DMS79 (cell line): ENCODE measurements at regions not wholly inside any gene's neighbourhood (a gene's known extent, or its start where the extent isn't known, plus 50 kb on each side); places are given as distances from the start of the nearest gene placed in this dataset.

Source experiments
- DNase-seq: peaks from one replicate; lab custom pipeline; 2025; lab: John Stamatoyannopoulos, UW

DNA sequence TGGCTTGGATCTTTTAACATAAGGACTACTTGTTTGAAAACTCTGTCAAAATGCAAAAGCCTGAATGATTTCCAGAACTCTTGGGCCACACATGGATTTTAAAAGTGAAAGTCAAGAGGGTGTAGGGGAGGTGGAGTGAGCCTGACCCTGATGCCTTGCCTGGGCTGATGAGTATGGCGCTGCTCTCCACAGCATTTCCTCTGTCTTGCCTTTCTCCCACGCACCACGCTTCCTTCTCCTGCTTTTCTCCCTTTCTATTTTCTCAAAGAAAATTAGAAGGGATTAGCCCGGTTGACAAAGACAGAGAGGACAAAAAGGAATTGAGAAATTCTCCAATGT, 207.0 kb upstream of the CCDC68 start:
- no peak for DNase-seq

DNA sequence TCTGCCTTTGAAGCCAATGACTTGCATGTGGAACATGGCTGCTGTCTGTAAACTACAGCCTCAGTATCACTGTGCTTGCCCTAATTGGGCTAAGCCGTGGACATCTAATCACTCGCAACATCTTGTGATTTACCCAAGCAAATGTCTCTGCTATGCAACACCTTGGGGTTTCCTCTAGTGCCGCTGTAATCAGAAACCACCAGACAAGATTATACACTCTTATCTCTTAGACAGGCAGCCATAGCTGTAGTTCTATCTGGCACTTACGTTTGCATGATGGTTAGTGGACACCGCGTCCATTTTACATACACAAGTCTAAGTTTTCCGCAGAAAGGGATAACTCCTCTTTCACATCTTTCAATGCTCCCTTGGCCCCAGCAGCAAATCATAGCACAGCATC, 204.3 kb upstream of the CCDC68 start:
- DNase-seq, result no peak

DNA sequence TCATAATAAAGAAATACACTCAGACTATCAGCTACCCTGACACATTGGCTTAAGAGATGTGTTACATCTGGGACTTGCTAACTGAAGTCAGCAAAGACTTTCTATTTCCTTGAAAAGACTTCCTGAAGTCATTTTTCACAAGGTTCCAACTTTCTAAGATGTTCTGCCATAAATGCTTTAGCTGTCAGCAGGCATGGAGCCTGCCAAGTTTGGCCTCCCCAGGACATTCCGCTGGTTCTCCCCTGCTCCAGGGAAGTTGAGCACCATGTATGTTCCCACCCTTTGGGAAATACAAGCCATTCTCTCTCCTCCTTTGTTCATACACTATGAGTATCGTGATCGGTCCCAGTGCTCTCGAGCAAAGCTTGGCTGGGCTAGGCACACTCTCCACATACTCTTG, 202.7 kb upstream of the CCDC68 start:
- DNase-seq, result no peak

DNA sequence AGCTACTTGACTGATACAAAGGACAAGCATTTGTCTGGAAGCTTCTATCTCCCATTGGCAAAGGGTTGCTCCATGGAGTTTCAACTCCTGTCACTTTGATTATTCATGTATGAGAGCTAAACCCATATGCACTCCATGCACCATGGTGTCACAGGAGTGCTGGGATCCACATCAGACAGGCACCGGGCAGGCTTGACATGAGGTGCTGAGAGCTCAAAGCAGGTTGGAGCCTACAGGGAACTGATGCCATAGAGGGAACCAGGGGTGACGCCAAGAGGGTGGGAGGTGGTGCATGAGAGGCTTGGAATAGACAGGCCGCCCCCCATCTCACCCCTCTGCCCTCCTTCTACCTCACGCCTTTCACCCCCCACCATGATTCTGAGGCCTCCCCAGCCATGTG, 199.8 kb upstream of the CCDC68 start:
- no peak for DNase-seq

DNA sequence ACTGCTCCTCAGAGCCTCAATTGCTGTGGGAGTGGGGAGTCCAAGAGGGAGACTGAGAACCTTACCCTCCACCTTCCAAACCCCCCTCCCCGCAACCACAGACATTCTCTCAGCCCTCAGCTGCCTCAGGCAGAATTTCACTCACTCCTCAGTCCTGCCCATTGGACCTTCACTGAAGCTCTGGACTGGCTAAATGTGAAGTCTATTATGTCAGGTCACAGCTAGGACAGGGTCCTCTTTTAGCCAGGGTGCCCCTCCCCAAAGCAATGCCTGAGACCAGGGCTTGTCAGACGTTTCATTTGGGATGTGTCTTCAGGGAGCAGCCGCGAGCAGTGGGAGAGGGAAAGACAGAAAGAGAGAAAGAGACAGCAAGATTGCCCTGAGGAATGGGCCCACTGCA, 199.3 kb upstream of the CCDC68 start:
- DNase-seq, result no peak

DNA sequence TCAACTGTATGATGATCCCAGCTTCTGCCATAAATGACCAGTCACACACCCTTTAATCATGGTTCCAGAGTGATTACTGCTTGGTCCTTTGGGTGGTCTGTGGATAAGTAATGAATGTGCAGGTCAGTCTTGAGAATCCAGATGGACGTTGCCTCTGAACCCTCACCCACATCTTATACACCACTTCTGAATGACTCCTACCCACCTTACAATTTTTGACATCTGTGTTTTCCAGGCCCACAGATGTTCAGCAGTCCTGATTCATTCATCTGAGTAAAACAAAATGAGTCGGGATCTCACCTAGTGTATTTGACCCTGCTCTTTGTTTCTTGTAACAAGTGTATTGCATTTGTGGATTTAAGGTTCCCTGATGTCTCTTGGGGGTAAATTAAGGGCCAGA, 194.1 kb upstream of the CCDC68 start:
- DNase-seq, result no peak

DNA sequence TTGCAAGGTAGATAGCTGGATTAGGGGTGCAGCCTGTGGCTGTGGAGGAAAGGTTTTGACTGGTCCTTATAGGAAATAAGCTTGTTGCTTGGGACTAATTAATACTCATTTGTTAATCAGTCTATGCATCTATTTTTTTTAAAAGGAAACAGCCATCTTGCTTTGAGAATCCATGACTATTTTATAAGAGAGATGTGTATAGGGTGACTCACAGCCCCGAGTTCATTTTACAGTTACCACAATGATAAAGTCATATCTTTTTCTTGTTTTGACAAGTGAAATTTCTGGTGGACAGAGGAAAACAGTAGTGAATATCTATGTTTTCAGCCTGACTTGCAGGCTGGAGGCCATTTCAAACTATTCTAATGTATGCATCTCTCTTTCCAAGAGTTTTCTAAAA, 193.5 kb upstream of the CCDC68 start:
- DNase-seq, result no peak

DNA sequence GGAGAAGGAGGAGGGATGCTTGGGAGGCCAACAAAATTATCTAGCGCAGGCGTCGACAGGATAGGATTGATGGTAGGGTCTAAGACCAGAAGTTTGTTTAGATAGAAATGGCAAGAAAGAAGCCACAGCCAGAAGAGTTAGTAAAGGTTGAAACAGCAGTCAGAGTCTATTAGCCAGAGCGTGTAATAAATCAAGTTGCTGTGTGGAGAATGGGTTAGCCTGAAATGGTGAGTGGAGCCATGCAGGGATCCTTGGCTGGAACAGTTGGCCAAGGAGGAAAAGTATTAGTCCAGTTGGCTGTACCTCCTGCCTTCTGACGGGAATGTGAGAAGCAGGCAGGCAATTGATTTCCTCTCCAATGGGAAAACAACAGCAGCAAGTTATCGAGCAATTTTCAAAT, 190.7 kb upstream of the CCDC68 start:
- DNase-seq, result no peak

DNA sequence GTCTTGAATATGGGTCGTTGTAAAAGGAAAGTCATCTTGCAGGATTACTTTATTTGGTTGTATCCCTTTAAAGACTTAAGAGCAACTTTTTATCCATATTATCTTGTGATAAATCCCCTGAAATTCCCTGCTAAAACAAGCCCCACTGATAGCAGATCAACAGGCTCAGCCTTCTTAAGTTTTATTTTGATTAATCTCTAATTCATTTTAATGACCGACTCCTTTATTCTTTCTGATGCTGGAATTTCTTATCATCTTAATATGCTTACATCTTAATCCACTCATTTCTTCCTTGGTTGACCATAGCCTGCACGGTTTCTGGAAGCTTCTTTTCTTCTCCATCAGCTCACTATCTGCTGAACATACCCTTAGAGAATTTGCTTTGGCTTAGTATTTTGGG, 188.5 kb upstream of the CCDC68 start:
- no peak for DNase-seq

DNA sequence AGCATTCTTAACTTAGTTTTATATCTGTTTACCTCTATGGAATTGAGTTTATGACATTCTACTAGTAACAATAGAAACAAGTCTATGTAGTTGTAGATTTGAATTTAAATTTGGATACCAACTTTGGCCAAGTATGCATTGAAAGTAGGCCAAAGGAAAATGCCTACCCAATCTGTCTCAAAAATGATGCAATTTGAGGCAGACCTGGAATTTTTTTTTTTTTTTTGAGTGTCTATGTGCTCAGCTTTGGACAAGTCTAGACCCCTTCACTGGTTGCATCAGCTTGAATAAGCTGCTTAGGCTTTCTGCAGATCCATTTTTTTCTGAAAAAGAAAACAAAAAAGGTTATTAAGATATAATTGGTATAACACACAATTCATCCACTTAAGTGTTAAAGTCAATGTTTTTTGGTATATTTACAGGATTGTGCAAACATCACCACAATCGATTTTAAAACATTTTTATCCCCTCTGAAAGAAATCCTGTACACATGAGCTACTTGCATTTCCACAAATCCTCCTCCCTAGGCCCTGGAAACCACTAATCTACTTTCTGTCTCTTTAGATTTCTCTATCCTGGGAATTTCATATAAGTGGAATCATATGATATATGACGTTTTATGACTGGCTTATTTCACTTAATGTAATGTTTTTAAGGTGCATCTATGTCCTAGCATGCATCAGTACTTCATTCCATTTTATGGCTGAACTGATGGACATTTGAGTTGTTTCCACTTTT, 185.1 kb upstream of the CCDC68 start:
- DNase-seq, result no peak

DNA sequence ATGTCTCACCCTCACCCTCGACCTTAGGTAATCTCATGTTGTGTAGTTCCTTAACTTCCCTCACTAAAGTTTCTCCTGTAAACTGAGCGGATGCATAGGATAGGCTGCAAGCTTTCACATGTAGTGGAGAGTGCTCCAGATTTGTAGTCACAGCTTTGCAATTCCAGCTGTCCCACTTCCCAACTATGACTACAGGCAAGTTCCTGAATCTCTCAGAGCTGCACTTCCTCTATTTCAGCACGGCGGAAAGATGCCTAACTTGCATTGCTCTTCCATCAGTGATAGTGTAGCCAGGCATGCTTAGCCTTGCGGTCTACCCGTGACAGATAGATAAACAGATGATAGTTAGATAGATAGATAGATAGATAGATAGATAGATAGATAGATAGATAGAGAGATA, 183.1 kb upstream of the CCDC68 start:
- no peak for DNase-seq

DNA sequence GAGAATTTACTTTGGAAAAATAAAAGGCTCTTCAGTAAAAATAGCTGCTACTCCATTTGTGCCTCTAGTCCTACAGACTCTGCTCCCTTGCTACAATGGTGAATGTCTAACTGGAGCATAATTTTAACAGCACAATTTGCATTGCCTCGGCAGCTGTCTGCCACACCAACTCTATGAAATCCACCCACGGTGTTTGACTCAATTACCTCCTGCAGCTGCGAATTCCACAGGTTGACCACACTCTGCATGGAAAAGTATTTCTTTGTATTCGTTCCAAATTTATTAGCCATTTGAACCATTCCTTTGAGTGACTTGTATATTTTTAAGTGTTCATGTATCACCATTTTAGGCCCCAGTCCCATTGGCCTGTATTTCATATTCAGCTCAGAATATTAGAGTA, 182.1 kb upstream of the CCDC68 start:
- no peak for DNase-seq

DNA sequence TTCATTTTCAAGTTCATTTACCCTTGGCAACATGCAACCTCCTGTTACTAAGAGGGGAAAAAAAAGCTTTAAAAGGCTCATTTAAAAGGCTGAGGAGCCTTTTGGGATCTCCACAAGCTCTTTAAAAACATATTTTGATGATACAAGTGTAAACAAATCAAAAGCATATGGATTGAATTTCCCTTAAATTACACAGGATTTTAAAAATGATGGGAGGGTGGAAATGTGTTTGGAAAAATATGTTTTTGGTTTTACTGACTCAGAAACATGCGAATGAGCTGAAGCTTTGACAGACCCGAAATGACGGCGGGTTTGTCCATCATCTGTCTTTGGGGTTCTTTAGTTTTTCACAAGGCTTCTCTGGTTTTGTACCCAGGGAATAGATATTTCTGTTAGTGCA, 180.6 kb upstream of the CCDC68 start:
- peak; percentile 2 for DNase-seq

DNA sequence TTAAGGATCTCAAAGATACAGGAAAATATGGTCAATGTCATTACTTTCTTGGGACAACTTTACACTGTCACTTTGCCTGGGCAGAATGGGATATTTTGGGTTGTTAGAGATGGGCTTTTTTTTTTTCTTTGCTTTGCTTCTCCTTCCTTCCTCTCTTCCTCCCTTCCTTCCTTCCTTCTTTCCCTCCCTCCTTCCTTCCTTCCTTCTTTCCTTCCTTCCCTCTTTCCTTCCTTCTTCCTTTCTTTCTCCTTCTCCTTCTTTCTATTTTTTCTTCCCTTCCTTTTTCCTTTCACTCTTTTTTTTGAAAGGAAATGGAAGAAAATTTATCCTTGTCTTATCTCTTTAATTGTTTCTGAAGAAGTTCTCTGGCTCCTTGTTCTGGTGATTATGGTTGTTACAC, 180.0 kb upstream of the CCDC68 start:
- no peak for DNase-seq

DNA sequence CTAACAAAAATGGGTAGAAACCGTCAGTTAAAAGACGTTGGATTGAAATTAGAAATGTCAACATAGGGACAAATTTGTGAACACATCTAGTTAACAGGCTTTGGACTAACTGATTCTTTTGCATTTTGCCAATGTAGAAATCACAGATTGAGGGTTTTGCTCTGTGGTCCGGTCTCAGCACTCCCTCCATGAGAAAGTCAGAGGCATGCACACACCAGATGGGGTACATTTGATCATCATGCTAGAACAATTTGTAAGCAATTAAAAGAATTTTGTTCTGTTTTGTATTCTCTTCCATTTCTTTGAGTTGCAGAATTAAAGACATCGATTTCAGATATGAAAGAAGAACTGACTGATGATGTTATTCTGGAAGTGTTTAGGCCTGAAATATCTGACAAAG, 179.1 kb upstream of the CCDC68 start:
- no peak for DNase-seq

DNA sequence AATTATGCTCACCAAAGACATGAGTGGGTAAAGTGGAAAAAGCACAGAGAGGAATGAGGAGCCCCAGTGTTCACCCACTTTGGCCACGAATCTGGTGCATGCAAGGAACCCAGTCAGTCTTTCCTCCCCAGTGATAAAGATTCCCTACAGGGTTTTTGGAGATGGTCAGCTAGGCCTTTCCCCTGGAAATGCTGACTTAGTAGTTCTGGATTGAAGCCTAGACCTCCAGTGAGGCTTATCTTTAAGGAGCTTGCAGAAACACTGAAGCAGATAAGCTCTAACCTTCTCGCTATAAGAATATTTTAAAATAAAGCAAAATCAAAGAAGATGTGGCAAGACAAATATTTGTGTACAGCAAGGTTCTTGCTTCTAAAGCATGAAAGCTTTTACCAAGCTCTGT, 178.3 kb upstream of the CCDC68 start:
- DNase-seq, result no peak

DNA sequence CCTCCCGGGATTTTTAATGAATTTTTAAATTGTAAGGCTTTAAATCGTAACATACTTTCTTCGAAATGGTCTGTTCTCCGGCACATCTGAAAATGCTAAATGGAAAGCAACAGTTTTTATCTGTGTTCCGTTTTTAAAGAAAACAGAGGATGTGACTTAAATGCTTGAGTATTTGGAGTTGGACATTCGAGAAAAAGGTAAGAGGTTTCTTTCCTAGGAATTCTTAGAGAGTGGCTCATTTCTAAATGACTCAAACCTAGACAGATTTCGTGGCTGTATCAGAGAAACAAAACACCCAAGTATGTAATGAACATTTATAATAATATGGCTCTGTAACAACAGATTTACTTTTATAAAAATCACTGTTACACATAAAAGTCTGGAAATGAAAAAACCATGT, 177.6 kb upstream of the CCDC68 start:
- no peak for DNase-seq

DNA sequence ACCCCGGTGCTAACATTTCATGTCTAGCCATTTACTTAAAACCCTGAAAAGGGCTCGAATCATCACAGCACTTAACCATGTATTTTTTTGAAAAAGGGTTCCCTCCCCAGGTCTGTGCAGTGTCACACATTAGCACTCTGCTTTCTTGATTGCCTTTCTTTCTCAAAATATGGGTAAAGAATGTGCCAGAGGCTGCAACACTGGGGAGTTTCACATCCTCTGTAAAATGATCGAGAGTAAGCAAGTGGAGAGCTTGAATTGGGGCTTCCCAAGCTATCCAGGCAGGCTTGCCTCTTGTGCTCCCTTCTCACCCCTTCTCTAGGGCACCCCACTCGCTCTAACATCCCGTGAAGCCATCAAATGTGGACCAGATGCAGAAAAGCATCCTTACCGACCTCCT, 177.0 kb upstream of the CCDC68 start:
- no peak for DNase-seq

DNA sequence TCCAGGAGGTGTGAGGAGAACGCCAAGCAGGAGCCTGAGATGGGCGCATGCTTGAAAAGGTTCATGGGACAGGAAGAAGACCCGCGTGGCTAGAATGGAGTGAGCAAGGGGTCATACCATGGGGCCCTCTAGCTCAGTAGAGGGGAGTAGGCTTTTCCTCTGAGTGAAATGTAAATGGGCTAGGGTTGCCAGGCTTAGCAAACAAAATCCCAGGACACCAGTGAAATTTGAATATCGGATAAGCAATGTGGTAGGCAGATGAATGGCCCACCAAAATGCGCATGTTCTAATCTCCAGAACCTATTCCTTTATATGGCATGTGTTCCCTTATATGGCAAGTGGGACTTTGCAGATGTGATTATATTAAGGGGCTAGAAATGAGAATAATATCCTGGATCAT, 174.1 kb upstream of the CCDC68 start:
- no peak for DNase-seq

DNA sequence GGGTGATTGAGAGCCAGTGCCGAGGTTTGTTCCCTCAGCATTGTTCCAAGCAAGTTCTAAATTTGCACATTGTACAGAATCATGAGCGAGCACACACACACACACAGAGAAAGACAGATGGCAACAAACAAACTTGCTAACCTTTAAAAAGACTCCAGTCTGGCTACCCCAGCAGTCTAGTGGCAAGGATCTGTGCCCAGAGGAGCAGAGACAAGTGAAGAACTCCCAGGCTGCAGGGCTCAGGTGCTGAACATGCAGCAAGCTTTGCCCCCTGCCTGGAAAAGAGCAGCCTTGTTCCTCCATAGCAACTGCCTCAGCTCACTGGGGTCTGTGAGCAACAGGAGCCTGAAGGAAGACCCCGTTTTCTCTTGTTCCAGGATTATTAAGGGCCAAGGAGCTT, 169.2 kb upstream of the CCDC68 start:
- no peak for DNase-seq

DNA sequence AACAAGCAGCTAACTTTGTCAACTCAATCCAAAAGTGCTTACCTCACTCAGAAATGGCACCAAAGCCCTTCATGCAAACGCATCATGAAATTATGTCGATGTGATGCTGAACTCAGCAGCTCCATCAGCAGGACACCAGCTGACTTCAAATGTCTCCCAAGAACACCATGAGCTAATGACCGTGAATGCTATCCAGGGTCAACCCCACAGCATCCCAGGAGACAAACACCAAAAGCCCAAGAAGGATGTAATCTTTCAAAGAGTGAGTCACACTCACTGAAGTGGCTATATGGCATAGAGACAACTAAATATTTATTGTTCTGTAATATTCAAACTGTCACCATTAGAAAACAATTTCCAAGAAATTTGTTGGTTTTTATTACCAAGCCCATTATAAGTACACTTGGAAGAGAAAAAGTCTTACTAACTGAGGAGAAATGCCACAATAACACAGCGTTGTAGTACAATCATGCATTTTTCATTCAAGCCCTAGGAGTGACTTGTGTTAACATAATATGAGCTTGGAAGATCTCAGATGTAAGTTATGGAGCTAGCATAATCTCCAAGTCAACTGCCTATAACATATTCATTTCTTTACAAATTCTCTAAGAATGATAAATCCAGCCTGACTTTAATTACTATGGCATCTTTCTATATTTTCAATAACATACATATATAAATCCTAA, 165.0 kb upstream of the CCDC68 start:
- no peak for DNase-seq

DNA sequence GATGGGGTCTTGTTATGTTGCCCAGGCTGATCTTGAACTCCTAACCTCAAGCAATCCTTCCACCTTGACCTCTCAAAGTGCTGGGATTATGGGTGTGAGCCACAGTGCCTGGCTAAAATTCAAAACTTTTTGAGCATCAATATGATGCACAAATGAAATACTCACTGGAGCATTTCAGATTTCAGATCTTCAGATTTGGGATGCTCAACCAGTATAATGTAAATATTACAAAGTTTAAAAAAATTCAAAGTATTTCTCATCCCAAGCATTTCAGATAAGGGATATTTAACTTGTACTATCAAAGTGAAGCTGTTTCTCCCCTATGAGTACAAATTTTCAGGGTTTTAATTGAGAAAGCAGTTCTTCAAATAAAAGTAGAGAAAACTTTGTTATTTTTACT, 164.1 kb upstream of the CCDC68 start:
- DNase-seq, result no peak

DNA sequence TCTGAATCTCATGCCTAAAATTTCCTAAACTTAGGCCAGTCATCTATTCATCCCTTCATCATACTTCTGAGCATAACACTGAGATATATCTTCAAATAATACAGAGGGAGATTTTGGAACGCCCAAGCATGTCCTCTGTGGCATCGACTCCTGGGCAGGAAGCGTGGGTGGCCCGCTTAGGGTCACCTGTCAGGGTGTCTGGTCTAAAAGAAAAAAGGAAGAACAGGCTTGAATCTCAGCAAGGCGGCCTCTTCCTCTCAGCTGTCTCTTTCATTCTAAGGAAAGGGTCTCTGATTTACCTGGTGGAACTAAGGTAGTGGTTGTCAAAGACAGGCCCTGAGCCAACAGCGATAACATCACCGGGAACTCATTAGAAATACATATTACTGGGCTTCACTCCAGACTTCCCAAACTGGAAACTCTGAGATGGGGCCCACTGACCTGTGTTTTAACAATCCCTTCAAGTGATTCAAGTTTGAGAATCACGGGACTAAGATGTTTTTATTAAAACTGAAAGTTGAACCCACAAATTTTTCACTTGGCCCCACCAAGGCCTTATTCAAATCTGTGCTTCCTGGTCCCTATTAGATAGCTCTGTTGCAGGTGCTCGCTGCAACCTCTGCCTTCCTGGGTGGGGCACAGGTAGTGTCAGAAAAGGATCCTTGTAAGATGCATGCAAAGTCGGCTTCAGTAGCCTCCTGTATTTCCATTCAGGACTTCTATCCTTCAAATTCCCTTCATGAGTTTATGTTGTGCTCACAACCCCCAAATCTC, 162.3 kb upstream of the CCDC68 start:
- no peak for DNase-seq

DNA sequence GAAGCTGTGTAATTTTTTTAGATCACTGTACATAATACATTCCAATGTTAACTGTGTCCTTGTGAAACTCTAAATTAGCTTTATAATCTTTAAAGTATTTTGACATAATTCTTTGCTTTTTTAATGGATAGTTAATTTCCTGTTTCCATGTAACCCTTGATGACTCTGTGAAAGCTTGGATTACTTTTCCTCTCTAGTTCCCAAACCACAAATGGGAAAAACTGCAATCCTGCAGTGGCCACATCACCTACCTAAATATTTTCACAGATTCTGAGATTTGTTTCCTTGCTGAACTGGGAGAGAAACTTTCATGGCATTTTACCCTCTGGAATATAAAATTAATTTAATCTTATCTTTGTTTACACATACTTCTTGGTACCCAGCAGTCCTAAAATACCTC, 161.6 kb upstream of the CCDC68 start:
- DNase-seq, result no peak
